GM12878 (cell line): ENCODE measurements at regions not wholly inside any gene's neighbourhood (a gene's known extent, or its start where the extent isn't known, plus 50 kb on each side); places are given as distances from the start of the nearest gene placed in this dataset.

Experiments used
- EP300 ChIP-seq, 2 experiments: fragments of 150-350 bp in 1 of 2; IDR thresholded peaks; 2 replicates each; pipeline ENCODE4 v1.6.1; 2011 to 2012; ENCODE audit warnings: low read depth in 2 of 2, low read length in 2 of 2, borderline replicate concordance in 1 of 2, improper control_type of control experiment in 1 of 2, inconsistent platforms in 1 of 2; ENCODE audit not compliant: control insufficient read depth in 1 of 2
- NFYB ChIP-seq: IDR thresholded peaks from 2 replicates; pipeline ENCODE4 v1.6.1; 2011; ENCODE audit warnings: low read depth, mild to moderate bottlenecking, low read length, improper control_type of control experiment, moderate library complexity; ENCODE audit not compliant: insufficient read depth
- NR2F1 ChIP-seq: fragments of 450-650 bp; conservative IDR thresholded peaks from 2 replicates; pipeline ENCODE4 v1.6.1; 2017; ENCODE audit warnings: mild to moderate bottlenecking
- RAD21 ChIP-seq: IDR thresholded peaks from 2 replicates; pipeline ENCODE4 v1.6.1; 2011; ENCODE audit warnings: mild to moderate bottlenecking, low read depth, low read length, moderate library complexity; ENCODE audit not compliant: insufficient read depth
- RFX5 ChIP-seq: IDR thresholded peaks from 2 replicates; pipeline ENCODE4 v1.6.1; 2011; ENCODE audit warnings: low read depth, low read length, improper control_type of control experiment
- SP1 ChIP-seq: IDR thresholded peaks from one replicate; pipeline ENCODE4 v1.6.1; 2011; ENCODE audit warnings: low read depth, low read length
- TAF1 ChIP-seq: IDR thresholded peaks from 2 replicates; pipeline ENCODE4 v1.6.1; 2011; ENCODE audit warnings: mild to moderate bottlenecking, low read depth, low read length, borderline replicate concordance
- TF ChIP-seq, protein P1 (sequence below): fragments of 450-650 bp; IDR thresholded peaks from 2 replicates; pipeline ENCODE4 v1.6.1; 2018; ENCODE audit warnings: borderline replicate concordance, mild to moderate bottlenecking; ENCODE audit not compliant: partially characterized antibody
- TF ChIP-seq, protein P2 (sequence below): IDR thresholded peaks from 2 replicates; pipeline ENCODE4 v1.6.1; 2012; ENCODE audit warnings: improper control_type of control experiment, low read depth, low read length; ENCODE audit not compliant: insufficient replicate concordance
- TF ChIP-seq, protein P3 (sequence below): fragments of 450-650 bp; IDR thresholded peaks from 2 replicates; pipeline ENCODE4 v1.6.1; 2016; ENCODE audit warnings: mild to moderate bottlenecking

DNA sequence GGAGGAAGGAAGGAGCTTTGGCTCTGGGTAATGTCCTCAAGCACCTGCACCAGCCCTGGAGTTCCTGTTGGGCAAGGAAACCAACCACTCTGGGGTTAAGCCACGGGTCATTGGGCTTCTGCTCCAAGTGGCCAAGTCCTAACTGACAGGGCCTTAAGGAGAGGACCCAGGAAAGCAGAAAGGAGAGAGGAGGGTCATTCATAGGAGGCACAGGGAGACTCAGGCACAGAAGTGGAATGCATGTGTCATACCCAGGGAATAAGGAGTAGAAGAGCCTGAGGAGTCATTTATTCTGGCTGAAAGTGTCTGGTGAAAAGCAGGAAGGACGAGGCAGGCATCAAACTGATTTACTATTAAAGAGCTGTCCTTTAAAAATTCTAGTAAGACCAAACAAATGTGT, 129.2 kb downstream of the DMRT2 start (continued):
- TF ChIP-seq, protein P1, sequence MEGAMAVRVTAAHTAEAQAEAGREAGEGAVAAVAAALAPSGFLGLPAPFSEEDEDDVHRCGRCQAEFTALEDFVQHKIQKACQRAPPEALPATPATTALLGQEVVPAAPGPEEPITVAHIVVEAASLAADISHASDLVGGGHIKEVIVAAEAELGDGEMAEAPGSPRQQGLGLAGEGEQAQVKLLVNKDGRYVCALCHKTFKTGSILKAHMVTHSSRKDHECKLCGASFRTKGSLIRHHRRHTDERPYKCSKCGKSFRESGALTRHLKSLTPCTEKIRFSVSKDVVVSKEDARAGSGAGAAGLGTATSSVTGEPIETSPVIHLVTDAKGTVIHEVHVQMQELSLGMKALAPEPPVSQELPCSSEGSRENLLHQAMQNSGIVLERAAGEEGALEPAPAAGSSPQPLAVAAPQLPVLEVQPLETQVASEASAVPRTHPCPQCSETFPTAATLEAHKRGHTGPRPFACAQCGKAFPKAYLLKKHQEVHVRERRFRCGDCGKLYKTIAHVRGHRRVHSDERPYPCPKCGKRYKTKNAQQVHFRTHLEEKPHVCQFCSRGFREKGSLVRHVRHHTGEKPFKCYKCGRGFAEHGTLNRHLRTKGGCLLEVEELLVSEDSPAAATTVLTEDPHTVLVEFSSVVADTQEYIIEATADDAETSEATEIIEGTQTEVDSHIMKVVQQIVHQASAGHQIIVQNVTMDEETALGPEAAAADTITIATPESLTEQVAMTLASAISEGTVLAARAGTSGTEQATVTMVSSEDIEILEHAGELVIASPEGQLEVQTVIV, result no peak
- no peak for TF ChIP-seq EP300 (IDR thresholded peaks at IDR 0.05; ENCODE audit: borderline replicate concordance in 1 of 2, control insufficient read depth in 1 of 2, low read depth in 2 of 2, low read length in 2 of 2)
- no peak for TF ChIP-seq RAD21
- TF ChIP-seq NR2F1, result no peak
- no peak for TF ChIP-seq RFX5
- TF ChIP-seq SP1, result no peak
- TF ChIP-seq, protein P2, sequence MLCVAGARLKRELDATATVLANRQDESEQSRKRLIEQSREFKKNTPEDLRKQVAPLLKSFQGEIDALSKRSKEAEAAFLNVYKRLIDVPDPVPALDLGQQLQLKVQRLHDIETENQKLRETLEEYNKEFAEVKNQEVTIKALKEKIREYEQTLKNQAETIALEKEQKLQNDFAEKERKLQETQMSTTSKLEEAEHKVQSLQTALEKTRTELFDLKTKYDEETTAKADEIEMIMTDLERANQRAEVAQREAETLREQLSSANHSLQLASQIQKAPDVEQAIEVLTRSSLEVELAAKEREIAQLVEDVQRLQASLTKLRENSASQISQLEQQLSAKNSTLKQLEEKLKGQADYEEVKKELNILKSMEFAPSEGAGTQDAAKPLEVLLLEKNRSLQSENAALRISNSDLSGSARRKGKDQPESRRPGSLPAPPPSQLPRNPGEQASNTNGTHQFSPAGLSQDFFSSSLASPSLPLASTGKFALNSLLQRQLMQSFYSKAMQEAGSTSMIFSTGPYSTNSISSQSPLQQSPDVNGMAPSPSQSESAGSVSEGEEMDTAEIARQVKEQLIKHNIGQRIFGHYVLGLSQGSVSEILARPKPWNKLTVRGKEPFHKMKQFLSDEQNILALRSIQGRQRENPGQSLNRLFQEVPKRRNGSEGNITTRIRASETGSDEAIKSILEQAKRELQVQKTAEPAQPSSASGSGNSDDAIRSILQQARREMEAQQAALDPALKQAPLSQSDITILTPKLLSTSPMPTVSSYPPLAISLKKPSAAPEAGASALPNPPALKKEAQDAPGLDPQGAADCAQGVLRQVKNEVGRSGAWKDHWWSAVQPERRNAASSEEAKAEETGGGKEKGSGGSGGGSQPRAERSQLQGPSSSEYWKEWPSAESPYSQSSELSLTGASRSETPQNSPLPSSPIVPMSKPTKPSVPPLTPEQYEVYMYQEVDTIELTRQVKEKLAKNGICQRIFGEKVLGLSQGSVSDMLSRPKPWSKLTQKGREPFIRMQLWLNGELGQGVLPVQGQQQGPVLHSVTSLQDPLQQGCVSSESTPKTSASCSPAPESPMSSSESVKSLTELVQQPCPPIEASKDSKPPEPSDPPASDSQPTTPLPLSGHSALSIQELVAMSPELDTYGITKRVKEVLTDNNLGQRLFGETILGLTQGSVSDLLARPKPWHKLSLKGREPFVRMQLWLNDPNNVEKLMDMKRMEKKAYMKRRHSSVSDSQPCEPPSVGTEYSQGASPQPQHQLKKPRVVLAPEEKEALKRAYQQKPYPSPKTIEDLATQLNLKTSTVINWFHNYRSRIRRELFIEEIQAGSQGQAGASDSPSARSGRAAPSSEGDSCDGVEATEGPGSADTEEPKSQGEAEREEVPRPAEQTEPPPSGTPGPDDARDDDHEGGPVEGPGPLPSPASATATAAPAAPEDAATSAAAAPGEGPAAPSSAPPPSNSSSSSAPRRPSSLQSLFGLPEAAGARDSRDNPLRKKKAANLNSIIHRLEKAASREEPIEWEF, result no peak
- no peak for TF ChIP-seq TAF1
- TF ChIP-seq, protein P3, sequence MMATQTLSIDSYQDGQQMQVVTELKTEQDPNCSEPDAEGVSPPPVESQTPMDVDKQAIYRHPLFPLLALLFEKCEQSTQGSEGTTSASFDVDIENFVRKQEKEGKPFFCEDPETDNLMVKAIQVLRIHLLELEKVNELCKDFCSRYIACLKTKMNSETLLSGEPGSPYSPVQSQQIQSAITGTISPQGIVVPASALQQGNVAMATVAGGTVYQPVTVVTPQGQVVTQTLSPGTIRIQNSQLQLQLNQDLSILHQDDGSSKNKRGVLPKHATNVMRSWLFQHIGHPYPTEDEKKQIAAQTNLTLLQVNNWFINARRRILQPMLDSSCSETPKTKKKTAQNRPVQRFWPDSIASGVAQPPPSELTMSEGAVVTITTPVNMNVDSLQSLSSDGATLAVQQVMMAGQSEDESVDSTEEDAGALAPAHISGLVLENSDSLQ, result no peak
- TF ChIP-seq NFYB, result no peak
